Osteocyte (in vitro differentiated cells): ENCODE measurements at regions not wholly inside any gene's neighbourhood (a gene's known extent, or its start where the extent isn't known, plus 50 kb on each side); places are given as distances from the start of the nearest gene placed in this dataset.

Experiments
- DNase-seq: peaks from one replicate; pipeline ENCODE4 v3.0.0; 2021; ENCODE audit warnings: mixed read lengths; ENCODE audit not compliant: unreplicated experiment; ENCODE audit errors: extremely low spot score
- H3K27ac Mint-ChIP-seq: one replicate; pipeline ENCODE4 v1.8.0; 2021; ENCODE audit warnings: mild to moderate bottlenecking, mixed read lengths; ENCODE audit not compliant: unreplicated experiment
- H3K27me3 Mint-ChIP-seq: one replicate; pipeline ENCODE4 v1.8.0; 2021; ENCODE audit warnings: mixed read lengths; ENCODE audit not compliant: unreplicated experiment
- H3K36me3 Mint-ChIP-seq: one replicate; pipeline ENCODE4 v1.8.0; 2021; ENCODE audit warnings: mixed read lengths; ENCODE audit not compliant: unreplicated experiment
- H3K4me1 Mint-ChIP-seq: one replicate; pipeline ENCODE4 v1.8.0; 2021; ENCODE audit warnings: mixed read lengths; ENCODE audit not compliant: unreplicated experiment
- H3K4me3 Mint-ChIP-seq: one replicate; pipeline ENCODE4 v1.8.0; 2021; ENCODE audit warnings: mild to moderate bottlenecking, moderate library complexity, mixed read lengths; ENCODE audit not compliant: unreplicated experiment
- H3K9me3 Mint-ChIP-seq: one replicate; pipeline ENCODE4 v1.8.0; 2021; ENCODE audit warnings: mixed read lengths; ENCODE audit not compliant: unreplicated experiment
- CTCF ChIP-seq: fragments of 200-600 bp; sonication (generic); IDR thresholded peaks from 2 replicates; pipeline ENCODE4 v1.5.0; 2021; ENCODE audit warnings: antibody characterized with exemption, mild to moderate bottlenecking, moderate library complexity

DNA sequence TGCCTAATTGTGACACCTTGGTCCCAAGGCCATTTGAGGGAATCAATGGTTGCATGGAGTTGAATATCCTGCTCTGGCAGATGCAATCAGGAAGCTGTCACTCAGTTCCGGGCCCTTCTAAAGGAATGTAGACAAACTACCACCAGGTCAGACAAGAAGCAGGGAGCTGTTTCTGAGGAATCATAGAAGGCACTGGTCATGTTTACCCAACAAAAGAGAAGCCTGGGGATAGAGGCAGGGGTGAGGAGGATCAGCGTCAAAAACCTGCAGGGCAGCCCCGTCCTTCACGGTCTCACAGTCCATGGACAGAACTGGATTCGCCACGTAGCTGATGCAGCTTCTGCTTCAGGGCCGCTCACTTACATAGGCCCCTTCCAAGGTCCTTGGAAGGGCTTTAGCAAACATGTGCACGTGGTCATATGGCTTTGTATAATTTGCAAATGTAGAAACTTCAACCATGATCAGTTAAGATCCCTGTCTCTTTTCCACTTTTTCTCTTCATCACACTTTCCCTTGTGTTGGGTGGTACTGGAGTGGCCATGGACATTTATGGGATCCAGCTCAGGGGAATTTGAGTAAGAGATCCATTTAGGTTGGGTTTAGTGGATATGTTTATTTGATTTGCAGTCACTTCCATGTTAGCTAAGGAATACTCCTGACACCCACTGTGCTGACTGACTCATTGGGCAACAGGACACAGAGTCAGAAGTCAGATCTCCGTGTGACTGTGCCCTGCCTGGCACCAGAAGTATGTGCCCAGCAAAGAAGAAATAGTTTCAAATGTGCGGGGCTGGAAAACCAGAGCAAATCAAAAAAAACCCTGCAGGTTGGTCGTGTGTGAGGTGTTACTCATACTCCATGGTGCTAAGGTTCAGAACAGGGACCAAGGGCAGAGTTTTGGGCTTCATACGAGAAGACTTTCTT, 60.0 kb upstream of the ZFAND3 start:
- Mint-ChIP-seq H3K36me3 (no peaks in the 10 kb centered on the region), H3K4me1 (peaks cover 23% of the 10 kb centered on the region), H3K4me3 (no peak overlapping the region), H3K27me3 (peaks cover 8% of the 10 kb centered on the region), H3K9me3 (no peaks in the 10 kb centered on the region), H3K27ac (peak overlapping the region; percentile 6)
- no peak for TF ChIP-seq CTCF
- no peak for DNase-seq

- no peak for TF ChIP-seq CTCF
- no peak overlapping the region for H3K4me3 Mint-ChIP-seq
- no peaks in the 10 kb centered on the region for H3K36me3 Mint-ChIP-seq
- peaks cover 8% of the 10 kb centered on the region for H3K27me3 Mint-ChIP-seq
- no peak for DNase-seq
- H3K27ac Mint-ChIP-seq, result no peak overlapping the region
- peaks cover 23% of the 10 kb centered on the region for H3K4me1 Mint-ChIP-seq
- no peaks in the 10 kb centered on the region for H3K9me3 Mint-ChIP-seq
Measured at GRCh38 chr6:37758647-37759046, 60.9 kb upstream of the ZFAND3 start.

DNA sequence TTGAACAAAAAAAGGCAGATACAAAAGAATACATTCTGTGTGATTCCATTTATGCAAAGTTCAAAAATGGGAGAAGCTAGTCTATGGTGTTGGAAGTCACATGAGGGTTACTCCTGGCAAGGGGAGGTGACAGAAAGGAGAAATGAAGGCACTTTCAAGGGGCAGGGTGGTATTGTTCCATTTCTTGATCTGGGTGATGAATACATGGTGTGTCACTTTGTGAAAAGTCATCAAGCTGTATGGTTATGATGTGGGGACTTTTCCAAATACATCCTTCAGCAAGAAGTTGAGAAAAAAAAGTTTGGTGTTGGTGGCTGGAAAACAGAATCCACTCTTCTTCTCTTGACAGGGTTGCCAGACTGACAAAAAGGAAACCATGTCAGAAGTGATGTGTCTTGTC, 60.6 kb upstream of the MDGA1 start:
- peaks cover 23% of the 10 kb centered on the region for H3K4me1 Mint-ChIP-seq
- no peak for TF ChIP-seq CTCF
- DNase-seq, result no peak
- H3K9me3 Mint-ChIP-seq, result no peaks in the 10 kb centered on the region
- H3K36me3 Mint-ChIP-seq, result no peaks in the 10 kb centered on the region
- no peak overlapping the region for H3K4me3 Mint-ChIP-seq
- peaks cover 7% of the 10 kb centered on the region for H3K27me3 Mint-ChIP-seq
- H3K27ac Mint-ChIP-seq, result no peak overlapping the region

DNA sequence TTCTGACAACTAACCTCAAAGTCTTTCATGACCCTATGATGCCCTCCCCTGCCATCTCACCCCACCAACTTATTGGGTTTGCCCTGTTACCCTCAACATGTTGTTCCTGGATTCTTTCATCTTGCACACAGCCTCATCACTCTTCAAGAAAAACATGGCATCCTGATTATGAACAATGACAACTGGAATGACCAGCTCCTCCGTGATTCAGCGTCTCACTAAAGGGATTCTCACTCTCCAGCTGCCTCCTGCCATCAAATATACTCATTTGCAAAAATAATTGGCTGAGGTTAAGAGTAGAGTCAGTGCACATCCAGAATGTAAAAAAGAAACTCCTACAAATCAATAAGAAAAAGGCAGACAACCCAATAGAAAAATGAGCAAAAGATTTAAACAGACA, 59.7 kb upstream of the MDGA1 start:
- H3K9me3 Mint-ChIP-seq, result no peaks in the 10 kb centered on the region
- TF ChIP-seq CTCF, result no peak
- no peaks in the 10 kb centered on the region for H3K36me3 Mint-ChIP-seq
- H3K27ac Mint-ChIP-seq, result no peak overlapping the region
- DNase-seq, result no peak
- peaks cover 23% of the 10 kb centered on the region for H3K4me1 Mint-ChIP-seq
- no peak overlapping the region for H3K4me3 Mint-ChIP-seq
- H3K27me3 Mint-ChIP-seq, result peaks cover 8% of the 10 kb centered on the region

- Mint-ChIP-seq H3K4me1 (peaks cover 23% of the 10 kb centered on the region), H3K27me3 (peaks cover 8% of the 10 kb centered on the region), H3K27ac (no peak overlapping the region), H3K9me3 (no peaks in the 10 kb centered on the region), H3K4me3 (no peak overlapping the region), H3K36me3 (no peaks in the 10 kb centered on the region)
- TF ChIP-seq CTCF, result no peak
- no peak for DNase-seq
Measured at GRCh38 chr6:37756135-37756534, 58.5 kb upstream of the MDGA1 start.
